ENCODE measurements at regions not wholly inside any gene's neighbourhood (a gene's known extent, or its start where the extent isn't known, plus 50 kb on each side); places are given as distances from the start of the nearest gene placed in this dataset.
"Not testable (repeated sequence)": the region's sequence is repeated elsewhere in the genome, so short reads cannot be mapped to it uniquely, and the experiment has no call there.

DNA sequence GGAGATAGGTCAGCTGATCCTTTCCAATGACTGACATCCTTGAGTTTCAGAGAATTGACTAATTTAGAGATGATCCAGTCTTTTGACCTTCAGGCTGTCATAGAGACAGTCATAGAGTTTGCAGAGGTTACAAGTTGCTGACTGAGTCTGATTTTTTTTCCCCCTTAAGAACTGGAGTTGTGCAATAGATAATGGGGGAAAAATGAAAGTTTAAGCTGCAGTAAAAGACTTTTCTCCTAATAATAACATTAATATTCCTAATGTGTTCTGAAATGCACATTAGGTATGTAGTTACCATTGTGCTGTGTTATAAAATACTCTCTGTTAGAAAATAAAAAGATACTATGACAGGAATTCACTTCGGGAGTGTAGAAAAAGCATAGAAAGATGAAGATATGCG is 876.9 kb upstream of the RAG2 start:
- no peak for DNase-seq

- no peak for DNase-seq
Observed at GRCh38 chr11:37468344-37468743, 870.3 kb upstream of the RAG2 start.

DNA sequence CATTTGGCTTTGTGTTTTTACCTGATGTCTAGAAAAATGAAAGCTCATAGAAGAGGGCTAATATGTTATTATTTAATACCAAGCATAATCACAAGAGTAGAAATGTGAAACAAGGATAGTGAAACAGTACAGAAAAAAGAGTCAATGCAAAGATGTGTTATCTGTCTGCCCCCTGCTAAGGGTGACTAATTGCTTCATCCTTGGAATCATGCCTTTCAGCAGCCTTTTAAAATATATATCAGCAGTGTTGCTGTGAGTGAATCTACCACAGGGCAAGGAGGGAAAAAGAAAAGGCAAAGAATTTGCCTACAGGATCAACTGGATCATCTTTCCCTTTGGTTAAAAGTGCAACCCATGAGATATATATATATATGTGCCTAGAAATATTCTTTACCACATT is 867.2 kb upstream of the RAG2 start:
- no peak for DNase-seq

GRCh38 chr11:37459456-37459855 is 861.4 kb upstream of the RAG2 start:
- DNase-seq: no peak

DNA sequence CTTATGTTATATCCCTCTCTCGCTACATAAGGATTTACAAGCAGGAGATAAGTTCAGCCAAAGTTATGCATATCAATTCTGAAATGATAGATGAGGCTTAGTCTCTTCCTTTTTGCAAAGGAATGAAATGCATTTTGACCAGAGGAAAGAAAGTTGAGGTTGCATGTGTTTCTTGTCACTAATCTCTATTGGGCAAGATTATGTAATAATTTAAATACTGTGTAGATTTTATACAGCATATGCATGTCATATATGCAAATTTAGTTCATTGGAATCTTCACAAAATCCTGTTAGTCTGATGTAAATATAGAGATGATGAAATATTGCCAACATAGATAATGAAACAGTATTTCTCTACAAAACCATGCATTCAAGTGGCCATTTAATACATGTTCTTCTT is 858.7 kb upstream of the RAG2 start:
- no peak for DNase-seq

DNA sequence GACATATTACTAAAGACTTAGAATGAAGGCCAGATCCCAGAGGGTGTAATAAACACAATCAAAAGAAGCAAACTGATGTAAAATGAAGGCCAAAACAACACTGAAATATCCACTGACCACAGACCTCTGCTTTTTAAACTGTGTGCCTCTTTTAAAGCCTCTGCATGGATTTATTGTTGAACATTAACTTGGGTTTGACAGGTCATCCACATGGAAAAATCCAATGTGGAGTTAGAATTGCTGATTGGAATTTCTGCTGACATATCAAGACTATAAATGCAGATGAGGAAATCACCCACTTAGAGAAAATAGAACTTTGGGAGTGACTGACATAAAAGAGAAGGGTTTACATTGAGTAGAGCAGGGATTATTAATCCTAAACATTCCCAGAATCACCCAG is 853.9 kb upstream of the RAG2 start:
- no peak for DNase-seq

DNA sequence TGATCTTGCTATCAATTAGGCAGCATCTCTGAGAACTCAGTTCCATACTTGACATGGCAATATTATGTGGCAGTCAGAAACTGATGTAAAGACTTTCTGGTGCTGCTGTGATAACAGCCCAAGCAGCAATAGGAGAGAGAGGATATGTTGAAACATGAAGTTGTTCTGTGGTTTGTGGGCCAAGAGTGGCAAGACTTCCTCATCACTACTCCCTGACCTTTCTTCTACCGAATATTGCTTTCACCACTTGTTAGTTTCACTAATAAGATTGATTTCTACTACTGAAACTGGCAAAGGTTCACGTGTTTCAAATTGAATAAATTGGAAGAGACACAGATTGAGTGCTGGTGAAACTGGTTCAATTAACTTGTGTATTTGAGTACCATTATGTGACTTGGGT is 852.6 kb upstream of the RAG2 start:
- no peak for DNase-seq

GRCh38 chr11:37449146-37449545 is 851.1 kb upstream of the RAG2 start:
- peak in 1 of 2 experiments; percentile 30 for DNase-seq

GRCh38 chr11:37442576-37442975 is 844.5 kb upstream of the RAG2 start:
- no peak for DNase-seq

DNA sequence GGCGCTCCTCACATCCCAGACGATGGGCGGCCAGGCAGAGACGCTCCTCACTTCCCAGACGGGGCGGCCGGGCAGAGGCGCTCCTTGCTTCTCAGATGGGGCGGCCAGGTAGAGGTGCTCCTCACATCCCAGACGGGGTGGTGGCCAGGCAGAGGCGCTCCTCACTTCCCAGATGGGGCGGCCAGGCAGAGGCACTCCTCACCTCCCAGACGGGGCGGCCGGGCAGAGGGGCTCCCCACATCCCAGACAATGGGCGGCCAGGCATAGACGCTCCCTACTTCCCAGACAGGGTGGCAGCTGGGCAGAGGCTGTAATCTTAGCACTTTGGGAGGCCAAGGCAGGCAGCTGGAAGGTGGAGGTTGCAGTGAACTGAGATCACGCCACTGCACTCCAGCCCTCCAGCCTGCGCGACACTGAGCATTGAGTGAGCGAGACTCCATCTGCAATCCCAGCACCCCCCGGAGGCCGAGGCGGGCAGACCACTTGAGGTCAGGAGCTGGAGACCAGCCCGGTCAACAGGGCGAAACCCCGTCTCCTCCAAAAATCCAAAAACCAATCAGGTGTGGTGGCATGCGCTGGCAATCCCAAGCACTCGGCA is 833.7 kb upstream of the RAG2 start:
- not testable (repeated sequence) for DNase-seq

DNA sequence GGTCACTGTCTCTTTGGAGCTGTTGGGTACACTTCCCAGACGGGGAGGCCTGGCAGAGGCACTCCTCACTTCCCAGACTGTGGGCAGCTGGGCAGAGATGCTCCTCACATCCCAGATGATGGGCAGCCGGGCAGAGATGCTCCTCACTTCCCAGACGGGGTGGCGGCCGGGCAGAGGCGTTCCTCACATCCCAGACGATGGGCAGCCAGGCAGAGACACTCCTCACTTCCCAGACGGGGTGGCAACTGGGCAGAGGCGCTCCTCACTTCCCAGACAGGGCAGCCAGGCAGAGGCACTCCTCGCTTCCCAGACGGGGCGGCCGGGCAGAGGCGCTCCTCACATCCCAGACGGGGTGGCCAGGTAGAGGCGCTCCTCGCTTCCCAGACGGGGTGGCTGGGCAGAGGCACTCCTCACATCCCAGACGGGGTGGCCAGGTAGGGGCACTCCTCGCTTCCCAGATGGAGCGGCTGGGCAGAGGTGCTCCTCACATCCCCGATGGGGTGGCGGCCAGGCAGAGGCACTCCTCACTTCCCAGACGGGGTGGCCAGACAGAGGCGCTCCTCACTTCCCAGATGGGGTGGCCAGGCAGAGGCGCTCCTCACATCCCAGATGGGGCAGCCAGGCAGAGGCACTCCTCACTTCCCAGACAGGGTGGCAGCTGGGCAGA is 833.1 kb upstream of the RAG2 start:
- DNase-seq: not testable (repeated sequence)

DNA sequence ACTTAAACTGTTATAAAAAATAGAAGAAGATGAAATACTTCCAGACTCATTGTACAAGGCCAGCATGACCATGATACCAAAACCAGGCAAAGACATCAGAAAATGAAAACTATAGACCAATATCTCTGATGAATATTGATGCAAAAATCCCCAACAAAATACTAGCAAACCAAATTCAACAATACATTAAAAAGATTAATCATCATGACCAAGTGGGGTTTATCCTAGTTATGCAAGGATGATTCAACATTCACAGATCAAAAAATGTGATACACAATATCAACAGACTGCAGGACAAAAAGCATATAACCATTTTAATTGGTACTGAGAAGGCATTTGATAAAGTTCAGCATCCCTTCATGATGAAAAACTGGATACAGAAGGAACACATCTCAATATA is 824.5 kb upstream of the RAG2 start:
- DNase-seq: no peak

DNA sequence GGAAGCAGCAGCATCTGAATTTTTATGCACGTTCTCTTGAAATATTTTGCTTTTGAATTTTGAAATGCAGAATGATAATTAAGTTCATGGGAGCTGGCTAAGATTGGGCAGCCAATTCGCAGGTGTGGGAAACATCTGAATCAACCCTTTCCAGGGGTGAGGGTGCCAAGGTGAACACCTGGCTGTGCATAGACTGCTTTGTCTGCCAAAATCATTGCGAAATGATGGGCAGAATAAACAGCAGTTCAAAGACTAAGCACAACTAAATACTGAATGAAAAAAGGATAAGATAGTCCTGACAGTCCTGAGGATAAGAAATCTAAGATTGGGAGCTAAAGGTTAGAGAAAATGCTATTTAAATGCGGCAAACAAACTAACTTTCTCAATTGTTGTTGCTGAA is 813.3 kb upstream of the RAG2 start:
- DNase-seq: no peak

DNA sequence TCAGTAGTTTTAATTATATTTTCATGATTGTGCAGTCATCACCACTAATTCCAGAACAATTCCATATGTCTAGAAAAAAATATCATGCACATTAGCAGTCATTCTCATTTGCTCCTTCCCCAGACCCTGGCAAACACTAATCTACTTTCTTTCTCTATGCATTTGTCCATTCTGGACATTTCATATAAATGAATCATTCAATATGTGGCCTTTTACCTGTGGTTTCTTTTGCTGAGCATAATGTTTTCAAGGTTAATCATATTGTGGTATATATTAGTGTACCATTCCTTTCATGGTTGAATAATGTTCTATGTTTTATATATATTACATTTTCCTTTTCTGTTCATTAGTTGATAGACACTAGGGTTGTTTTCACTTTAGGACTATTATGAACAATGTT is 811.1 kb upstream of the RAG2 start:
- no peak for DNase-seq

- DNase-seq: no peak
Observed at GRCh38 chr11:37407461-37407860, 809.4 kb upstream of the RAG2 start.

- no peak for DNase-seq
Observed at GRCh38 chr11:37406651-37407050, 808.6 kb upstream of the RAG2 start.

DNA sequence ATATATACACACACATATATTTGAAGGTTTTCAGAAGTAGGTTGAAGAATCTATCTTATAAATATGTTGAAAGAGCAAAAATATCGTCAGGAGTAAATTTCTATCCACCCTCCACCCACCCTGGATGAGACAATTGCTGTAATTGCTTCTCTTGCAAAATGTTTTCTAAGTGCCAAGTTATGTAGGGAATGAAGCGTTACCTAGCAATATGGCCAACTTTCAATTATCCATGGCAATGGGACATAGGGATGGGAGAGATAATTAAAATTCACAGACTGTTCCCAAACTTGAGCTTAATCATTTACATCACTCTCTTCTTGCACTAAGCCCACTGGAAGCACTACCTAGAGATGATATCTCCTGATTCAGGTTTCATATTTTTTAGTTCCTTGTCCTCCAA is 806.2 kb upstream of the RAG2 start:
- DNase-seq: no peak

DNA sequence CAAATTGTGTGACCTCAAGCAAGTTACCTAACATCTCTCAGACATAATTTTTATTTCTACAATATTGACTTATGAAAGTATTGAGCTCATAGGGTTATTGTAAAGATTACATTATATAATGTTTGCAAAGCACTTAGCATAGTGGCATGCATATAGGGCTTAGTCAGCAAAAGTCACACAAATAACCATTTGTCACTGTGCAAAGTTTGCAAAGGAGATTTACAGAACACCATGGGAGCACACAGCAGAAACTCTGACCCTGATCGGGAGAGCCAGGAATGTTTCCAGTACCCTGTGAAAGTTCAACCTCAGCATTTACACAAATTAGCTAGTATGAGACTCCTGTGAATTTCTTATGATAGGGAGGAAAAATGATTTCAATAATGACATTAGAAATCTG is 804.6 kb upstream of the RAG2 start:
- no peak for DNase-seq

DNA sequence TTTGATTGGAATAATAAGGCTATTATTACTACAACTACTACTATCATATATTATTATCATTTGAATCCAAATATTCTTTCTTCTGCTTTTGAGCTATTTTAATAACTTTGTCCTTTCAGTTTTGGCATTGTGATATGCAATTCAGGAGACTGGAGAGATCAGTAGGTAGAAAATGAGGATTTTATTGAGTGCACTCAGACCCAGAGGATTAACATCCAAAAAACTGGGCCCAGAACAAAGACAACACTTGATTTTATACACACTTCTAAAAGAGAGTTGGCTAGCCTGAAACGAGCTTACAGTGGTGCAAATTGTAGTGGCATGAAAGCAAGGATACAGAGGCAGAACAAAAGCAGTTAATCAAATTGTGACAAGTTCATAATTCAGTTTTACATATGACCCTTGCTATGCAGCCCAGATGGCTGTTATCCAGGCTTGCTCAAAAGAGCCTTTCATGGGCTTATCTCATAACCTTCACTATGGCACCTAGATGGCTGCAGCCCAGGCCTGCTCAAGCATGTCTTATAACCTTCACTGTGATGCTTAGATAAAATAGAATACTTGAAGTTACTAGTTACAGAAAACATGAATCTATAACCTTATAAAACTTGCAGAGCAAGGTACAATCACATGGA is 796.3 kb upstream of the RAG2 start:
- DNase-seq: no peak

DNA sequence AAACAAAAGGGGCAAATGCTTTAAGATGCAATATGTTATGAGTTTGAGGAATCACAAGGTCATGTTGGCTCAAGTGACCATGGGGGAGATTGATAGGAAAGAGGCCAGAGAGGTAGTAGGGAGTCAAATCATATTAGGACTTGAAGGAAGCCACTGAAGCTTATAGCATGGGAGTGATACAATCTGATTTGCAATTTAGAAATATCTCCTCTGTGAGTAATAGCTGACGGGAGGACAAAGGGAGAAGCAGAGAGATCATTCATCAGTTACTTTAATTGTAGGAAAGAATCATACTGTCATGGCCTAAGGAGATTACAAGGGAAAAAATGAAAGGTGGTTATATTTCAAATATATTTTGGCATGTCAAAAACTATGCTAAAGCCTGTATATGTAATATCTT is 793.6 kb upstream of the RAG2 start:
- DNase-seq: no peak

DNA sequence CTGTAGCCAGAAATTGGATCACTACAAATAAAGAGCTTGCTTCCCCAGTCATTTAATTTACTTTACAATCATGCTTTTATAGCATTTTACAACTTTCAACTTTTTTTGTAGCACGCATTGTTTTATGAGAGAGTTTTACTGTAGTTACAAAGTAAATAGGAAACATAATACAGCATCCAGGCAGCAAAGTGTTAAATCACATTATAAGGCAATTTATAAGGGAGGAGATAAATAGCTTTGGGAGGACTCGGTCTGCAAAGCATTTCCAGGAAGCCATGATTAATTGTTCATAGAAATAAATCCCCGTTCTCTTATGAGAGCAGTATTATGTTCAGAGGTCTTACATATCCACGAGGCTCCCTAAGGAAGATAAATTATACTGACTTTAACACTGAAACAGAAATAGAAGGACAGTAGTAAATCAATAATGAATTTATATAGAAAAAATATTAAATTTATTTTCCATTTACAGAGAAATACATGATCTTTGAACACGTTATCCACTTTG is 792.6 kb upstream of the RAG2 start:
- DNase-seq: no peak

DNA sequence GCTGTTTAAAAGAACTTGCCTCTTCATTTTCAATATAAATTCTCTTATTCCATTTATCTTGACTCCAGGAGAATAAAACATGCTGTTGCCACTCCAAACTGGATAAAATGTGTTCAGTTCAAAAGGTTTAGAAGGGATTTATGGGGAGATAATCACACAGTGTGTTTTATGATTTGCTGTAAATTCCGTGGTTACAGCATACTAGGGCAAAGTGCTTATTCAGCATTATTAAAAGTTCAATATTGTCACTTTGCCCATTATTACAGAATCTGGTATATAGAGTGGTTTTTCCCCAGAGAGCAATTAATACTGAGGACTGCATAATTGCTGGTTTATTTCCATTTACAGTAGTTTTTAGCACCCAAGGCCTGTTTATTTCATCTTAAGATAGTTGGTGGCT is 780.9 kb upstream of the RAG2 start:
- no peak for DNase-seq

DNA sequence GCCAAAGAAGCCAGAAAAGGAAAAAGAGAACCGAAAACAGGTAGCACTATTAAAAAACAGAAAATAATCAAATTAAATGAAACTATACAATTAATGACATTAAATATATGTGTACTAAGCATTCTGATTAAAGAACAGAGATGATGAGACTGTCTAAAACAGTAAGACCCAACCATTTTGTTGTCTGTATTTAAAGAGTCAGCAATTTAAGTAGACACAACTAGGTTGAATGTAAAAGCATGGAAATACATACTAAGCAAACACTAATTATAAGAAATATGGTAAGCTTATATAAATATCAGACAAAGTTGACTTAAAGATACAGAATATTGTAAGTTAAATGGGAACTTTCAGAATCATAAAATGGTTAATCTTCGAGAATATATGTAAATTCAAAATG is 774.6 kb upstream of the RAG2 start:
- DNase-seq: no peak

DNA sequence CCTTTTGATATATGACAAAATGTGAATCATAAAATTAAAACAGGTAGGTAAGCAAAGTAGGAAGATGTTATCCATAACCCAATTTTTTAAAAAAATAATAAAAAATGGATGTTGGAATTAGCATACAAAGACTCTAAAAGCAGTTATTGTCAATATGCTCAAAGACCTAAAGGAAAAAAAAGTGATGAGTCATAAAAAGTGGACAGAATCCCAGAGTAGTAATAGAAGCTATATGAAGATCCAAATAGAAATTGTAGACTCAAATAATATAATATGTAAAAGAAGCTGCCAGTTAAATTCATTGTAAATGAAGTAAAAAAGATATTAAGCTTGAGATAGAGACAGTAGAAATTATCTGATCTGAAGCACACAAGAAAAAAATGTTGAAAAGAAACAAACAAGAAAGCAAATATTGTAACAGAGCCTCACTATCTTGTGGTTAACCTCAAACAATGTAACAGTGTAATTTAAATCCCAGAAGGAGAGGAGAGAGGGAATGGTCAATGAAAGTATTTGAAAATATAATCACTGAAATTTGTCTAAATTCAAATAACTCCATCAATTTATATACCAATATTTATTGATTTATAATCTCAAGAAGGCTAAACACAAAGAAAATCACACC is 773.4 kb upstream of the RAG2 start:
- no peak for DNase-seq

Data from NCI-H524 (cell line).